ENCODE measurements at regions not wholly inside any gene's neighbourhood (a gene's known extent, or its start where the extent isn't known, plus 50 kb on each side); places are given as distances from the start of the nearest gene placed in this dataset.

DNA sequence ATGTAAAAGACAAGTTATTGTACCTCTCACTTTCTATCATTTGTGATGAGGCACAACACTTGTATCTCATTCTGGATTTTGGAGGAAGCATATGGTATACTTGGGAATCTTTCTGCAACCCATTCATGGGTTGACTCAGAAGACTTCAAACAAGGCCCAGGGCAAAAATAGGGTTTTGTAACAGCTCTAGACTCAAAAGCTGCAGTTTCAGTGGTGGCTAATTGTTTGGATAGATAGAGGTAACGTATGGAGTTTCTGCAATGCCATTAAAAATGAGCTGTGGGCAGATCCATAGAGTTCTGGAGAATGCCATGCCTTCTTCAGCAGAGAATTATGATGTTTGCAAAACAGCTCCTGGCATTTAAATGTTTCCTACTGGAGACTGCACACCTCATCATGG, 279.6 kb upstream of the VLDLR start:
- TF ChIP-seq CTCF (IDR thresholded peaks at IDR 0.05), result no peak
- no peak for DNase-seq
- intact Hi-C loops (cut with DNase I; ENCODE audit: low total_unique reads), result no loop called here
- Histone ChIP-seq H3K27ac (no peak overlapping the region), H3K4me1 (no peaks in the 10 kb centered on the region), H3K27me3 (no peaks in the 10 kb centered on the region), H3K4me3 (no peak overlapping the region), H3K9me3 (peaks cover 0 to 7% (median 6%) of the 10 kb centered on the region in 3 donors), H3K36me3 (no peaks in the 10 kb centered on the region)

DNA sequence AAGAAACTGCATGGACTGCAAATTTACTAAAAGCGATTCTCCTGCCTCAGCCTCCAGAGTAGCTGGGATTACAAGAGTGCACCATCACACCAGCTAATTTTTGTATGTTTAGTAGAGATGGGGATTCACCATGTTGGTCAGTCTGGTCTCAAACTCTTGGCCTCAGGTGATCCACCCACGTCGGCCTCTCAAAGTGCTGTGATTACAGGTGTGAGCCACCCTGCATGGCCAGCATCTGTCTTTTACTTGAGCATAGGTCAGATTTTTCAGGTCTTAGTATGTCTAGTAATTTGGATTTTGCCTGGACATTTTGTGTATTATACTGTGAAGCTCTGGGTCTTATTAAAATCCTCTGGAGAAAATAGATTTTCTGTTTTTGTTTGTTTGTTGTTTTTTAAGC, 277.8 kb upstream of the VLDLR start:
- no peak for TF ChIP-seq CTCF (IDR thresholded peaks at IDR 0.05)
- intact Hi-C loops (cut with DNase I; ENCODE audit: low total_unique reads), result no loop called here

DNA sequence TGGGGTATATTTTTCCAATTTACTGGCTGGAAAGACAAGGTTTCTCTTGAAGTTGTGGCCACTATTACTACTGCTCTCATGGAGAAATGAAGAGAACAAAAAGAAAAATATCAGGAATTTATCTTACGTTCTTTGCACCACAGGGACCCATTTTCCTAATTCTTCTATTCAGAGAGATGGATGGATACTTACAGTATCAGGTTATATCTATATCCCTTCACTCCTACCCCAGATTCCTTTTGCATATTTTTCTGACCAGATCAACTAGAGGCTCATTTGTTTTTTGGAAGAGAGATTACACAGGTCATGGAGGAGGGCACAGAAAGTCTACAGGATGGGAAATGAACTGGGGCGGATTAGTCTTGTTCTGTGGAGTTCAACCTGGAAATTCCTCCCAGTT, 277.2 kb upstream of the VLDLR start:
- H3K9me3 ChIP-seq, result peaks cover 0 to 25% (median 10%) of the 10 kb centered on the region in 3 donors
- H3K27ac ChIP-seq, result no peak overlapping the region
- H3K27me3 ChIP-seq, result no peaks in the 10 kb centered on the region
- intact Hi-C loops (cut with DNase I; ENCODE audit: low total_unique reads), result no loop called here
- DNase-seq, result no peak
- H3K4me3 ChIP-seq, result no peak overlapping the region
- TF ChIP-seq CTCF (IDR thresholded peaks at IDR 0.05), result no peak
- H3K4me1 ChIP-seq, result no peaks in the 10 kb centered on the region
- no peaks in the 10 kb centered on the region for H3K36me3 ChIP-seq

More for the DNA sequence above, 277.8 kb upstream of the VLDLR start:
- no peak for DNase-seq
- Histone ChIP-seq H3K27ac (no peak overlapping the region), H3K4me1 (no peaks in the 10 kb centered on the region), H3K36me3 (no peaks in the 10 kb centered on the region), H3K9me3 (peaks cover 0 to 19% (median 10%) of the 10 kb centered on the region in 3 donors), H3K27me3 (no peaks in the 10 kb centered on the region), H3K4me3 (no peak overlapping the region)

- Histone ChIP-seq H3K9me3 (peaks cover 0 to 25% (median 10%) of the 10 kb centered on the region in 3 donors), H3K27ac (no peak overlapping the region), H3K4me3 (no peak overlapping the region), H3K4me1 (no peaks in the 10 kb centered on the region), H3K36me3 (no peaks in the 10 kb centered on the region), H3K27me3 (no peaks in the 10 kb centered on the region)
- TF ChIP-seq CTCF (IDR thresholded peaks at IDR 0.05), result no peak
- intact Hi-C loops (cut with DNase I; ENCODE audit: low total_unique reads), result no loop called here
- no peak for DNase-seq
Measured at GRCh38 chr9:2345013-2345412, 276.6 kb upstream of the VLDLR start.

GRCh38 chr9:2346277-2346913, 275.2 kb upstream of the VLDLR start:
- H3K4me1 ChIP-seq, result no peaks in the 10 kb centered on the region
- no peaks in the 10 kb centered on the region for H3K27me3 ChIP-seq
- no peak for TF ChIP-seq CTCF (IDR thresholded peaks at IDR 0.05)
- intact Hi-C loops (cut with DNase I; ENCODE audit: low total_unique reads), result no loop called here
- no peaks in the 10 kb centered on the region for H3K36me3 ChIP-seq
- H3K4me3 ChIP-seq, result no peak overlapping the region
- no peak for DNase-seq
- H3K9me3 ChIP-seq, result peaks cover 0 to 25% (median 10%) of the 10 kb centered on the region in 3 donors
- H3K27ac ChIP-seq, result no peak overlapping the region

DNA sequence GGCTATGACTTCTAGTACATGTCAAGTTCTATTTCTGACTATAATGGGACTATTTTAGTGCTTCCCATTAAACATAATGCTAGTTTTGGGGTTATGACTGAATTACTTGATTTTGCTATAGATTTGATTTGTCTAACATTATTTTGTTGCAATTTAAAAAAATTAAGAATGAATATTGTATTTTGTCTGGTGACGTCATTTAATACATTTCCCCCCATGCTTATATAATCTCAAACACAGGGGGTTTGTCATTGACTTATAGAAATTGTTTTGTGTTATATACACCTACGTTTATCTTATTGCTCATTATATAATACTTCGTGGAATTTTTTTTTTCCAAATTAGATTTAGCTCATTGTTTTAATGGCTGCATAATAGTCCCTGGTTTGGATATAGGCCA, 270.3 kb upstream of the VLDLR start:
- intact Hi-C loops (cut with DNase I; ENCODE audit: low total_unique reads), result no loop called here
- H3K4me3 ChIP-seq, result no peak overlapping the region
- no peak for TF ChIP-seq CTCF (IDR thresholded peaks at IDR 0.05)
- no peak overlapping the region for H3K27ac ChIP-seq
- no peak for DNase-seq
- no peaks in the 10 kb centered on the region for H3K4me1 ChIP-seq
- H3K27me3 ChIP-seq, result no peaks in the 10 kb centered on the region
- peaks cover 0 to 24% (median 10%) of the 10 kb centered on the region in 3 donors for H3K9me3 ChIP-seq
- H3K36me3 ChIP-seq, result no peaks in the 10 kb centered on the region
